Esophagus (tissue), 2 donors: ENCODE measurements at regions not wholly inside any gene's neighbourhood (a gene's known extent, or its start where the extent isn't known, plus 50 kb on each side); places are given as distances from the start of the nearest gene placed in this dataset.

Experiments used
- H3K27ac ChIP-seq, 2 donors: one replicate each; pipeline ENCODE4 v1.5.1; 2013; ENCODE audit warnings: low read depth in 2 of 2, mild to moderate bottlenecking in 2 of 2, inconsistent platforms in 1 of 2, low read length in 1 of 2, moderate library complexity in 1 of 2
- H3K27me3 ChIP-seq, 2 donors: one replicate each; pipeline ENCODE4 v1.6.1; 2013; ENCODE audit warnings: low read length in 2 of 2, control low read depth in 1 of 2, mild to moderate bottlenecking in 1 of 2; ENCODE audit not compliant: insufficient read depth in 2 of 2, control insufficient read depth in 1 of 2
- H3K36me3 ChIP-seq, 2 donors: one replicate each; pipeline ENCODE4 v1.6.1; 2013; ENCODE audit warnings: low read length in 1 of 2; ENCODE audit not compliant: control insufficient read depth in 2 of 2, insufficient read depth in 2 of 2
- H3K4me1 ChIP-seq, 2 donors: one replicate each; pipeline ENCODE4 v1.6.1; 2013; ENCODE audit warnings: low read length in 1 of 2; ENCODE audit not compliant: control insufficient read depth in 2 of 2, insufficient read depth in 2 of 2
- H3K4me3 ChIP-seq, 2 donors: one replicate each; pipeline ENCODE4 v1.5.1; 2013; ENCODE audit warnings: low read length in 2 of 2, mild to moderate bottlenecking in 2 of 2, low read depth in 1 of 2, moderate library complexity in 1 of 2
- H3K9me3 ChIP-seq, 2 donors: one replicate each; pipeline ENCODE4 v1.6.1; 2013; ENCODE audit warnings: mild to moderate bottlenecking in 2 of 2, low read depth in 1 of 2, low read length in 1 of 2, moderate library complexity in 1 of 2; ENCODE audit not compliant: control insufficient read depth in 2 of 2, insufficient read depth in 1 of 2
- WGBS, 2 donors: extraction: QIAGEN DNeasy Blood & Tissue Kit; methylation state at CpG; one replicate each; pipeline ENCODE4 v1.1.7; 2013; 5-methylcytosine and 5-hydroxymethylcytosine counted together
- donor health status: healthy with polysubstance abuse.
- donor health status: Bipolar disorder and iron deficiency.

GRCh38 chr17:14452856-14453255, 152.0 kb downstream of the HS3ST3B1 start:
- H3K4me3 ChIP-seq: no peak overlapping the region
- no peaks in the 10 kb centered on the region for H3K4me1 ChIP-seq
- H3K9me3 ChIP-seq: no peaks in the 10 kb centered on the region
- WGBS, 2 donors: 88 to 89% methylated on average over 1 of the region's 1 CpG
- no peak overlapping the region for H3K27ac ChIP-seq
- no peaks in the 10 kb centered on the region for H3K27me3 ChIP-seq
- no peaks in the 10 kb centered on the region for H3K36me3 ChIP-seq

- no peaks in the 10 kb centered on the region for H3K9me3 ChIP-seq
- H3K36me3 ChIP-seq: no peaks in the 10 kb centered on the region
- no peaks in the 10 kb centered on the region for H3K27me3 ChIP-seq
- H3K4me3 ChIP-seq: no peak overlapping the region
- H3K27ac ChIP-seq: no peak overlapping the region
- no peaks in the 10 kb centered on the region for H3K4me1 ChIP-seq
- WGBS, 2 donors: 46 to 54% methylated on average over 11 of the region's 11 CpGs
Observed at GRCh38 chr17:14451729-14452191, 150.9 kb downstream of the HS3ST3B1 start.

- Histone ChIP-seq H3K27me3 (no peaks in the 10 kb centered on the region), H3K9me3 (no peaks in the 10 kb centered on the region), H3K27ac (no peak overlapping the region), H3K36me3 (no peaks in the 10 kb centered on the region), H3K4me3 (no peak overlapping the region), H3K4me1 (no peaks in the 10 kb centered on the region)
- WGBS, 2 donors: 62 to 67% methylated on average over 2 of the region's 2 CpGs
Observed at GRCh38 chr17:14448818-14449217, 147.9 kb downstream of the HS3ST3B1 start.

- no peaks in the 10 kb centered on the region for H3K9me3 ChIP-seq
- 64 to 71% methylated on average over 2 of the region's 2 CpGs for WGBS, 2 donors
Observed at GRCh38 chr17:14446825-14447224, 145.9 kb downstream of the HS3ST3B1 start.

GRCh38 chr17:14444915-14445314, 144.0 kb downstream of the HS3ST3B1 start:
- H3K36me3 ChIP-seq: no peaks in the 10 kb centered on the region
- no peaks in the 10 kb centered on the region for H3K27me3 ChIP-seq
- no peak overlapping the region for H3K27ac ChIP-seq
- H3K9me3 ChIP-seq: no peaks in the 10 kb centered on the region
- H3K4me3 ChIP-seq: no peak overlapping the region
- 95 to 98% methylated on average over 3 of the region's 3 CpGs for WGBS, 2 donors
- no peaks in the 10 kb centered on the region for H3K4me1 ChIP-seq

More at GRCh38 chr17:14446825-14447224, 145.9 kb downstream of the HS3ST3B1 start:
- Histone ChIP-seq H3K36me3 (no peaks in the 10 kb centered on the region), H3K4me1 (no peaks in the 10 kb centered on the region), H3K27me3 (no peaks in the 10 kb centered on the region), H3K27ac (no peak overlapping the region), H3K4me3 (no peak overlapping the region)

GRCh38 chr17:14442798-14443528, 142.1 kb downstream of the HS3ST3B1 start:
- H3K4me3 ChIP-seq: no peak overlapping the region
- no peaks in the 10 kb centered on the region for H3K9me3 ChIP-seq
- H3K27ac ChIP-seq: no peak overlapping the region
- no peaks in the 10 kb centered on the region for H3K36me3 ChIP-seq
- H3K27me3 ChIP-seq: no peaks in the 10 kb centered on the region
- 44 to 48% methylated on average over 4 of the region's 4 CpGs for WGBS, 2 donors
- no peaks in the 10 kb centered on the region for H3K4me1 ChIP-seq

GRCh38 chr17:14437176-14437575, 136.3 kb downstream of the HS3ST3B1 start:
- 83 to 86% methylated on average over 4 of the region's 4 CpGs for WGBS, 2 donors
- Histone ChIP-seq H3K9me3 (no peaks in the 10 kb centered on the region), H3K36me3 (no peaks in the 10 kb centered on the region), H3K4me1 (no peaks in the 10 kb centered on the region), H3K27ac (no peak overlapping the region), H3K4me3 (no peak overlapping the region), H3K27me3 (no peaks in the 10 kb centered on the region)

- Histone ChIP-seq H3K27me3 (no peaks in the 10 kb centered on the region), H3K4me3 (no peak overlapping the region), H3K36me3 (no peaks in the 10 kb centered on the region), H3K27ac (no peak overlapping the region), H3K9me3 (no peaks in the 10 kb centered on the region), H3K4me1 (no peaks in the 10 kb centered on the region)
- 81 to 84% methylated on average over 4 of the region's 4 CpGs for WGBS, 2 donors
Observed at GRCh38 chr17:14436266-14436665, 135.4 kb downstream of the HS3ST3B1 start.

- Histone ChIP-seq H3K36me3 (no peaks in the 10 kb centered on the region), H3K9me3 (no peaks in the 10 kb centered on the region), H3K27ac (no peak overlapping the region), H3K27me3 (no peaks in the 10 kb centered on the region), H3K4me1 (no peaks in the 10 kb centered on the region), H3K4me3 (no peak overlapping the region)
Observed at GRCh38 chr17:14434506-14434905, 133.6 kb downstream of the HS3ST3B1 start.

- Histone ChIP-seq H3K9me3 (no peaks in the 10 kb centered on the region), H3K27ac (no peak overlapping the region), H3K27me3 (no peaks in the 10 kb centered on the region), H3K4me3 (no peak overlapping the region), H3K36me3 (no peaks in the 10 kb centered on the region), H3K4me1 (no peaks in the 10 kb centered on the region)
- 78 to 81% methylated on average over 2 of the region's 2 CpGs for WGBS, 2 donors
Observed at GRCh38 chr17:14432079-14432478, 131.2 kb downstream of the HS3ST3B1 start.
